Left renal pelvis (tissue), 4 donors: ENCODE measurements at regions not wholly inside any gene's neighbourhood (a gene's known extent, or its start where the extent isn't known, plus 50 kb on each side); places are given as distances from the start of the nearest gene placed in this dataset.

Source experiments
- DNase-seq, 4 donors: peaks; one replicate each; pipeline ENCODE4 v3.0.0-alpha.2; 2013; ENCODE audit warnings: low read depth in 4 of 4, low spot score in 3 of 4

DNA sequence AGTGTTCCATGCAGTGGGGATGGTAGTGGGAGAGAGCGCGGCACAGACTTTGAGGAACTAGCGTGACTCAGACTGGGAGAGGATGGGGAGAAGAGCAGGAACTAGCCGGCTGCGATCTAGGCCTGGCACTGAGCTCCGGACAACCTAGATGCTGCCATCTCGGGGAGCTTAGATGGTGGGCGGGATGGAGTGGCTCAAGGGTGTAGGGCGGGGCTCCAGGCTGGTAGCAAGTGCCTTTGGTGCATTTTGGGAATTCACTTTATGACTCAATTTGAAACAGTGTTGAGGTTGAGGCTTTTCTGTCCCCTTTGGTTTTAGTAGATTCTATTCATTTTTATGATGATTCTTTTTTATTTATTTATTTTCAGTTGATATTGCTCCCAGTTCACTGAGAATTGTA, 185.3 kb upstream of the GPR26 start:
- DNase-seq = no peak

DNA sequence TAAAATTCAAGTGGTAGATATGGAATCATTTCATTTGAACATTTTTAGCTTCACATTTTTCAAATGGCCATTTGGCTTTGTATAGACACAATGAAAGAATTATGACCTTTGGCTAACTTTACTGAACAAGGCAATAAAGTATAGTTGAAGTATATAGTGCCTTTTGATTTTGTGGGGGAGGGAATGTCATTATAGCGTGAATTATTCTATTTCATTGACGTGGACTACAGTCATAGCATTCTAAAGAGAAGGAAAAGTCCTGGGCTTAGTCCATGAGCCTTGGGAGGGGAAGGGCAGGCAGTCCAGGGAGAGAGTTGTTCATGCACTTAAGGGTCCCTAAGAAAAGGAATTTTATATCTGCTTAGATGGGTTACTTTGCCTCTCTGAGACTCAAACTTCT, 181.4 kb upstream of the GPR26 start:
- no peak for DNase-seq

DNA sequence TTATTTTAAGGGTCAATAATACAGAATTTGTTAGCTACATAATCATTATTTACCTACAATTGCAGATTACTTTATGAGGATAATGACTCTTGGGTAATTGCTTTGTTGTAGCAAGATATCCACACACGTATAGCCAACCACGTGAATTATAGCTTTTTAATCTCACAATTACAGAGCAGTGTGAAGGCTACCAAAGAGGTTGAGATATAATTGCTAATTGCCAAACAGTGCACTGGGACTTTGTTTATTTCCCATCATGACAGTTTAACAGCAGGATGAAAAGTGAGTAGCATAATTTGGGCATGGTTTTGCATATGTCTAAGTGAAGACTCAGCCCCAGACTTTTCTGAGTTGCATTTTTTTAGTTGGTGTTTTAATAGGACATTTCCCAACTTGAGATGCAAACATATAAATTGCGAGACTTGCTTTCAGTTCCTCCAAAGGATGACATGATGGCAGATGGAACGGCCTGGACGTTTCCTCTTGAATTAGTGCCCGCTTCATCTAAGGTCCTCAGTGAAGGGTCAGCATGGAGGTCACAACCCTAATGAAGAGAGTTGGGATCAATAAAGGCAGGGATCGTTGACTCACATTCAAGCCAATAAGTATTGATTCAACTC, 180.7 kb upstream of the GPR26 start:
- DNase-seq = no peak

DNA sequence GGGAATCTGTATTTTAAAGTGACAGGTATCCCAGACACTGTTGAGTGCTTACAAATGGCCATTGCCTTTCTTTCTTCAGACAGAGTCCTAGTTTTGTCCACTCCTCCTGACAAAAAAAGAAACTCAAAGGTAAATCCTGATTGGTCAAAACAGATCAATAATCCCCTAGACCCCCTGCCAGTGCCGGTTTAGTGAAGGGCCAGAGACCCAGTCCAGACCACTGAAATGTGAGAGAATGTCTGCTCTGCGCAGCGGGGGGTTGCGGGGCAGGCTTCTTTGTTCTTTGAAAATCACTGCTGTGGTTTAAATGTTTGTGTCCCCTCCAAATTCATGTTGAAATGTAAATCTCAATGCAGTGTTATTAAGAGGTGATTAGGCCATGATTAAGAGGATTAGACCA, 177.7 kb upstream of the GPR26 start:
- DNase-seq = no peak

DNA sequence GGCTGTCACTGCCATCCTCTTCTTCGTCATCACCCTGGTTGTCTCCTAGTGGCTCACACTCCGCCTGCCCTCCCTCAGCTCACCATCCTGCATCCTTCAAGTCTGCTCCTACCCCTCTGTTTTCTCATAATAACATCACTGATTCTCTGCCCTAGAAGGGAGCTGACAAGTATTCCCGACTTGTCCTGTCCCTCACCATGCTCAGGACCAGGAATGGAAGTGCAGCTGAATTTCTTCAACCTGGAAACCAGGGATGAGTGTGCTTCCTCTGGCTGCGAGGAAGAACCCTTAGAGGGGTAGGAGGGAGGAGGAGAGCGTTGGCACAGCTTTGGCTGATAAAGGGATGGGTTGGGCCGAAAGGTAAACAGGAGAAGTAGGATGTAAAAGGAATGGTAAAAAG, 174.8 kb upstream of the GPR26 start:
- no peak for DNase-seq

DNA sequence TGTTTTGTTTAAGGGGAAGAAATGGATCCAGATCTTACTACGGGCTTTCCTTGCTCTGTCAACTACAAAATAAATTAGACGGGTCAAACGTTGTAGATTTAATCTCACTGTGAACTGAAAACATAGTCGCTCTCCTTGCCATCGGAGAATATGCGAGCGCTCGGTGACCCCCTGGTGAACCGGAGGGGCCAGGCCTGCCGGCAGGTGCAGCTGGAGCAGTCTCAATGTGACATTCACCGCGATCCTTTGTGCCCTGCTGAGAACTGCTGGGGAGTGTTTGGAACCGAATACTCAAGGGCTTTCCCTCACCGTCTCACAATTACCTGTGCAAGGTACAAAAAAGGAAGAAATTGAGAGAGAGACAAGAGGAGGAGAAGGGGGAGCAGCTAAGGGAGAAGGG, 174.1 kb upstream of the GPR26 start:
- no peak for DNase-seq

DNA sequence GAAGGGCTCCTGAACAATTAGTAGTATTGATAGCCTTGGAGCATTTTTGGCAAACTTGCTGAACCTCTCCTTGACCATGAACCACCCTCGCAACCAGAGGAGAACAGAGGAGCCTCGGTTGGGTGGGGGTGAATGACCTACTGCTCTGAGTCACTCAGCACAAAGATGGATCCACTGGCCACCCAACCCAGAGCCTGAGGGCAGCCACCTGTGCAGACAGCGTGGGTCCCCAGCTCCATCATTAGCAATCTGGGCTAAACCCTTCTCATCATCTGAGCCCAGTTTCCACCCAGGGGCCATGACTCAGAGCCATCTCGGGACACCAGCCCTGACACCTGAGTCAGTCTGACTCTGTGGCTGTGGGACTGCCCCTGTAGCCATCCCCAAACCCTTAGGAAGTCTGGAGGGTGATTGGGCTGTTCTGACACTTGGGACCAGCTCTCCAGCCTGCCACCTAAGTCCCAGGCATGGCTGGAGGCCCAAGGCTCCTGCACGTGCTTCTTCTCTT, 171.8 kb upstream of the GPR26 start:
- DNase-seq = no peak

DNA sequence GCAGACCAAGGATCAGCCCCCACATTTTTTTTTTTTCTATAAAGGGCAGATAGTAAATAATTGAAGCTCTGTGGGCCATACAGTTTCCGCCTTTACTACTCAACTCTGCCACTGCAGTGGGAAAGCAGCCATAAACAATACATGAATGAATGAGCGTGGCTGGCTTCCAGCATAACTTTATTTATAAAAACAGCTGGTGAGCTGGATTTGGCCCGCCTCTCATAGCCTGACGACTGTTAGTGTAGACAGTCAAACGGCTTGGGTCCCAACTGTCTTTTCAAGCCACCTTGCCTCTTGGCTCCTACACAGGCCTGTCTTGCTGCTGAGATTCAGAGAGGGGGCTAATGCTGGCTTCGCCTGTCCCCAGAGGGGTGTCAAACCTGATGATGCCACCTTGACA, 169.8 kb upstream of the GPR26 start:
- DNase-seq = no peak

DNA sequence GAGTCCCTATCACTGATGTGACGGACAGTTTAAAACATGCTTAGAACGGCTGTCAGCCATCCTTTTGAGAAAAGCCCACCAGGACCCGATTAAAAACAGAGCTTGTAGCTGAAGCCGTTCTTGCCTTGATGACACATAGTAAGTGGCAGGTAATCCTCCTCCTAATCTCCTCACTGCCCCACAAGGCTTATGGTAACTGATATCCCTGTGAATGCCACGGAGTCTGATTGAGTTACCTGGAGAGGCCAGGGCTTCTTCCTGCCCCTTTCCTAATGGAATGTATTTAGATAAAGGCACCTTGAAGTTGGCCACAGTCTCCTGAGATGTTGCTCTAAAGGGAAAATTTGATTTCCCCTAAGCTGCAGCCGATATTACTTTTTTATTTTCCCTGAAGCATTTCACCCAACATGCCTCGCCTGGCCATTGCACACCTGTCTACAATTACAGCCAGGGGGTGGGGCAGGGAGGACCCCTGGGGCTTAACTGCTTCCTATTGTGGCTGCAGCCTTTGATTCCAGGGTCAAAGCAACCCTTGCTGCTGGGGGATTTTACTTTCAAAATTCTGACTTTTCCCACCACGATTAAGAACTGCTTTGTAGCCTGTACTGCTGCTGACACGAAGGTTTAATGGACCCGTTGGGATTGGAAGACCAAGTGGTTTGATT, 169.0 kb upstream of the GPR26 start:
- no peak for DNase-seq

DNA sequence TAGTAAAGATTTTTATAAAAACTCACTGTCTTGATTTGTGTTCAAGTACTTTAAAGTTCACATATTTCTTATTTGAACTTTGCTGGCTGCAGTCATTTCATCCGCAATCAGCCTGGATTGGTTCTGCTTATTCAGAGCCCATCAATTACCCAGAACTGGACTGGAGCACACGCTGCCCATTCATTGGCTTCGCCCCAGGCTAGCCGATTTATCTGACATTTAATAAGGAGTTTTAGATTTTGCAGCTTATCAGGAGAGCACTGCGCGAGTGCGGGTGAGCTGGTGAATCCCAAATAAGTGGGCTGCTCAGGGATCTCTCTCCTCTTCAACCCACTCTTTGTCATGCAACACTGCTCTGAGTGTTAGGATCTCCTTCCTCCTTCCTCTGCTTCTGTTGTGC, 166.0 kb upstream of the GPR26 start:
- no peak for DNase-seq

DNA sequence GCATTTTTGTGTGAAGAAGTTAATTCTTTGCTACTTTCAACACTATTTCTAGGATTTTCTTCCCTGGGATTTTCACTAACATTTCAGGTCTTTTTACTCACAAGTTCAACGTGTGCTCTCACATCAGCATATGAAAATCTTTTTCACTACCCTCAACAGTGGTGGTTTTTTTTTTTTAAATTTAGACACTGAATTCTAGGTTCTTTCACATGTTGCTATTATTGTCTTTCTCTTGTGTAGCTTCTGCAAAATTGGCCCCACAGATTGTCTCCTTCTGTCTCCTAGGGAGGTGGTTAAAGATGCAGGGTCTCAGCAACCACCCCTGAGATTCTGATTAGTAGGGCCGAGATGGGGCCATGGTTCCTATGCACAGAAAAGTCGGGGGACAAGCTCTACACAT, 165.0 kb upstream of the GPR26 start:
- DNase-seq = no peak

DNA sequence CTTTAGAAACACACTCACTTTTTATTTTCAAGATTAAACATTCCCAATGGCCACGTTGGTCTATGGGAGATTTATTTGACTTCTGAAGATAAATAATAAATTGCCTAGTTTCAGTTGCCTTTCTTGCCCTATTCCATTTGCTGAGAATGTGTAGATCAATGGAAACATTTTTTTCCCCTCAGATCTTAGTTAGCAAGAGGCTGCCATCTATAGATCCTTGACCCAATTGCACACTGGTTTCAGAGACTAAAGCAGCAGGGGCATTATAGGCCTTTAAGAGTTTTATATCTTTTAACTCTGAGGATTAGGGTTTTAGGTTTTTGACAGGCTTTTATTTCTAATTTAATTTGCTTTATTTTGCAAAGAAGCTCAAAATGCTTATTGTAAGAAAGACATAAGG, 163.2 kb upstream of the GPR26 start:
- DNase-seq = no peak

DNA sequence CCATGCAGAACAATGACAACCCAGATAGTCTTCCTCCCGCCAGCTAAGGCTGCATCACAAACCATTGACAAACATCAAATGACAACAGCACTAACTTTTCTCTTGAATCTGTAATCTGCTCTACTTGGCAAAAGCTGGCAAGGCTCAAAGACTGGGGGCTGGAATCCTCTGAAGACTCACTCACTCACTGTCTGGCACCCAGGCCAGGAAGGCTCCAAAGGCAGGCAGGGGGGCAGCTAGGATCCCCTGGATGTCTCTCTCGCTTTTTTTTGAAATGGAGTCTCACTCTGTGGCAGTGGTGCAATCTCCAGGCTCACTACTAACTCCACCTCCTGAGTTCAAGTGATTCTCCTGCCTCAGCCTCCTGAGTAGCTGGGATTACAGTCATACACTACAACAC, 159.7 kb upstream of the GPR26 start:
- DNase-seq = no peak

DNA sequence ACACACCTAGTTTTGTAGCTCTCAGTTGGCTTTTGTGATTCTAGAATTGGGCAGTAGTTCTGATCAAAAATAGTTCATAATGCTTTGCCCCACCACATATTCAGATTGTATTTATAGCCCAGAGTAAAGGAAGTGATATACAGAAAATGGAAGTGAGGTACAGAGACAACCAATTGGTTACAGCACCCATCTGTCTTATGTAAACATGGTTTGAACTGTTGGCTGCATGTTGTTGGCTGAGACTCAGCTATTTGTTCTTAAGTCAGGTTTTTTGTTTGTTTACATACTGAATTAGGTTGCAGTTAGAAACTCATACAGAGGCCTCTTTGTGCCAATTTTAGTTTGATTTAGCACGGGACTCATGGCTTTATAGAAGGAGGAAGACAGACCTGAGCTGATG, 158.9 kb upstream of the GPR26 start:
- no peak for DNase-seq

DNA sequence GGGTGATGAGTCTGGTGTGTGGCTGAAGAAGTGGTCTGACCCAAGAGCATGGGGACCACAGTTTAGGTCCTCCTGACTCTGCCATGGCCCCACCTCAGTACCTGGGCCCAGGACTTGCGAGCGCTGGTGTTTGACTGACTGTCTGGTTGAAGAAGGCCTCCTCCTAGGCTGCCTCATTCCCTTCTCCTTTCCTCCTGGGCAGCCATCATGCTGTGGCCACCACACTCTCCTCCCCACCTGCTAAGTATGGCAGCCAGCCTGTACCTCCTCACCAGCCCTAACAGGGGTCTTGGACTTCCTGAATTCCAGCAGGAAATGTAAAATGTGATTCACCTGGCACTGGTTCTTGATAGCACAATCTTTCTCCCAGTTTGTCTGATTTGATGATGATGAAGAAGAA, 156.8 kb upstream of the GPR26 start:
- no peak for DNase-seq

DNA sequence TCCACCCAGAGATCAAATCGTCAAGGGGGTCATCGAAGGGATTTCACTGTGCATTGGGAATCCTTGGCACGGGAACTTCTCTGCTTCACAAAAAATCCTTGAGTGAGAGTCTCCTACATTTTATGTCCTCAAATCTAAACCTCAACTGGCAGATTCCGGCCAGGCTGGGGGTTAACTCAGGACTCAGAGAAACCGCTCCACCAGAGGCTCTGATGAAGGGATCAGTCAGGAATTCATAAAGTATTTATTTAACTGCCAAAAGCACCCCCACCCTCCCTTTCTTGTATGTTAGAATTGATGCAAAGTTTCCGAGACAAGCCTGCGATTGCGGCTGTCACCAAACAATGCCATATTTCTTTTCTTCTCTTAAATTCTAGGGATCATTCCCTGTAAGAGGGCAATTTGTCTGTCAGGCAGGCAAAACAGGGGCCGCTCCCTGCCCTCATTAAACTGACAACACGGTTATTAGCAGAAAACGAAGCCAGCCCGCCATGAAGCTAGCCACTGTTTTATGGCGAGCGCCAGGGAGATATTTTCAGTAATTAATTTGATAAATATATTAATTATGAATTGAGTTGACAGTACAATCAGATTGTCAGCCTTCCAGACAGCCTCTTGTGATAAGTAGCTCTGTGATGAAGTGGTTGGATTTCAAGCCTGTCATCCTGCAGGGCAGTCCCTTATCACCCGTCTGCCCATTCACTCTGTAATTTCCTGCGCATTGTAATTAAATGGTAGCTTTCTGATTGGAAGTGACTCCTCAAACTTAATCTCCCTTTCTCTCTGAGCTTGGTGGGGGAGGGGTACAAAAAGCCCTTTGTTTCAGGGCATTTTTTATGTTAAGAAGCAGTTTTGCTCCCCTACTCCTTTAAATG, 153.0 kb upstream of the GPR26 start:
- DNase-seq = no peak

DNA sequence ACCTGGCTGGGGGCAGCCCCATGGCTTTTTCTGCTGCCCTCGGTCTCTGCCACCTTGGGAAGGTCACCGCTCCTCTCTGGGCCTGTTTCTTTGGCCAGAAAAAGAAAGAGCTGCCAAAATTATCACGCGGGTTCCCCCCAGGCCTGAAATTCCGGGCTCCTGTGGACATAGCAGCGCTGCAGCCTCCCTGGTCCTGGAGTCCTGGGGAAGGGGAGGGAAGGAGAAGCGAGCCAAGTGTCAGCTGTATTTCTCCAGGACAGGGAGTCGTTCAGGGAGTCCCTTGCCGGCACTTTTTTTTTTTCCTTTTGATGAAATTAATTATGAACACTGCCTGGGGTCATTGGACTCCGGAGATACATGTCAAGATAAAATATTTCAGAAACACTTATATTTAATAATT, 152.3 kb upstream of the GPR26 start:
- no peak for DNase-seq

DNA sequence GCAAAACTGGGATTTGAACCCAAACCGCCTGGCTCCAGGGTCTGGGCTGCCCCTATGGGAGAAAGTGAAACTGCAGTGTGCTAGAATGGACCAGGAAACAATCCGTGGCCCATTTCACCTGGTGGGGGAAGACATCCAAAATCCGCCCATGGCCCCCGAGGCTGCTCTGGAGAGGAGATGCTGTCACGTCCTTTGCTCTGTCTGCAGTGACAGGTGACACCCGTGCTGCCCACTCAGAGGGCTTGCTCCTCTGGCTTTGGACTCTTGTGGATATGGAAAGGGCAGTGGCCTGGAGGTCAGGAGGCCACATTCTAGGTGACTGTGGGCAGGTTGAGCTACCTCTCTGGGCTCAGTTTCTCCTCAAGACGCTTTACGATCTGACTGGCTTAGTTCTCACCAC, 151.2 kb upstream of the GPR26 start:
- no peak for DNase-seq

DNA sequence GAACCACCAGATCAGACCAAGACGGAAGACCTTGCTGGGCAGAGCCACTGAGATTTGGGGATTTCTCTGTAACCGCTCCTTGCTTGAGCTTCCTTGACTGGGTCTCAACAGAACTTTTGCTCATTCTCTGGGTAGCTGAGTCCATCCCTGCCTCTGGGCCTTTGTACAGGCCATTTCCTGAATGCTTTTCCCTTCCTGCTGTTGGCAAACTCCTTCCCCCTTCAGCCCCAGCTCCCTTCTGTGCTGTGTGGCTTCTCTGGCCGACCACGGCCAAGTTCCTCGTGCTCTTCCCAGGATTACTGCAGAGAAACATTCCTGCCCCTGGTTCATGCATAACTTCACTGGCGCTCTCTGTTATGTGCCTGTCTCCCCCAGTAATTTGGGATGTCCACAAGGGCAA, 150.5 kb upstream of the GPR26 start:
- DNase-seq = no peak

DNA sequence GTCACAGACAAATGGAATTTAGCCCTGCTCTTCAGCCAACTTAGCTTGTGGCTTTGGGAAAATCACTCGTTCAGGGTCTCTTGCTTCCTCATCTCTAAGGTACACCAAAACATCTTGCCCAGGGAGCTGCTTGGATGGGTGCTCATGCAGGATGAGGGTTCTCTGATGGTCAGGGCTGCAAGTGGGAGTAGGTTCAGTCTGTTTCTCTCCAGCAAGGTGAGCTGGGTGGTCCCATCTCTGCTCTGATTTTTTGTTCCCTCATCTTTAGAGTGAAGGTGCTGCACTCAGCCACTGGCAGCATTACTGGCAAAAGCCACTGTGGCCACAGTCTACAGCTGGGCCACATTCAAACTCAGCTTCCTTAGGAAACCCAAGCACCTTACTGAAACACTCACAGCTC, 149.9 kb upstream of the GPR26 start:
- no peak for DNase-seq

DNA sequence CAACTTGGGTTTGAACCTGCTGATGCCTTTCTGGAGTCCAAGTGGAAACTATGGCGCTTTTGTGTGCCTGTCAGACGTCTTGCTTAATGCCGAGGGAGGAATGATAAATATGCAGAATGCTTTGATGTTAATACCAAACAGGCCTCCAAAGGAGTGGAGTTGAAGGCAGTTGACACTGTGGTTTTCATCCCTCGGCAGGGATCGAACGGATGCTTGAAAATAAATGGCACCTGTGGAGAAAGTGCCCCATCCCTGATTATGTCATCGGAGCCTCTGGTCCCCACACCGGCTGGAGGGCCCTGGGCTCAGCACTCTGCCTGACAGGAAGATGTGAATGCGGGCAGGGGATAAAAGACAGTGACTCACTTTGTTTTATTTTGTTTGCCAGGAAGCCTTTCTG, 148.7 kb upstream of the GPR26 start:
- DNase-seq = no peak

DNA sequence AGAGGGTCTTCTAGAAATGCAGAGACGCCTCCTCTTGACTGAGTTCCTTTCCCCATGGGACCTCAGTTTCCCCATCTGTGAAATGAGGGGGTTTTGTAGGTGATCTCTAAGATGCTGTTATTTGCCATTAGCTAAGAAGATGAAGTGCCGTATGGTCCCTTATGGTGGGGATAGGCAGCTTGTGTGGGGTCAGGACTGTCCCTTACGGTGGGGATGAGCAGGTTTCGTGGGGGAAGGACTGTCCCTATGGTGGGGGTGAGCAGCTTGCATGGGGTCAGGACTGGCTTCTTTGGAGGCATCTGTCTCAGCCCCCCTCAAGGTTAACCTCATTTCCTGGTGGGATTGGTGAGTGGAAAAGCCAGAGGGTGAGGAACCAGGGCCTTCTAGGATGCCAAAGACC, 148.3 kb upstream of the GPR26 start:
- DNase-seq = no peak
